GM21737 (cell line): ENCODE measurements at regions not wholly inside any gene's neighbourhood (a gene's known extent, or its start where the extent isn't known, plus 50 kb on each side); places are given as distances from the start of the nearest gene placed in this dataset.

ENCODE experiments used
- ATAC-seq: cut with Tn5 transposase; IDR thresholded peaks from one replicate; pipeline ENCODE4 v1.9.1; 2021; ENCODE audit warnings: mild to moderate bottlenecking, moderate library complexity; ENCODE audit not compliant: unreplicated experiment

- no peak for ATAC-seq
Measured at GRCh38 chr5:143761663-143762062, 50.3 kb upstream of the HMHB1 start.

- ATAC-seq, result no peak
Measured at GRCh38 chr5:143760755-143761154, 51.2 kb upstream of the HMHB1 start.

- ATAC-seq, result no peak
Measured at GRCh38 chr5:143760131-143760505, 51.8 kb upstream of the HMHB1 start.

GRCh38 chr5:143759396-143760130 is 52.4 kb upstream of the HMHB1 start:
- ATAC-seq, result no peak

GRCh38 chr5:143758750-143759149 is 53.2 kb upstream of the HMHB1 start:
- peak; percentile 64 for ATAC-seq

- ATAC-seq, result no peak
Measured at GRCh38 chr5:143758015-143758414, 53.9 kb upstream of the HMHB1 start.

GRCh38 chr5:143757116-143757515 is 54.8 kb upstream of the HMHB1 start:
- ATAC-seq, result no peak

GRCh38 chr5:143755966-143756365 is 56.0 kb upstream of the HMHB1 start:
- no peak for ATAC-seq

GRCh38 chr5:143752165-143752850 is 59.7 kb upstream of the HMHB1 start:
- no peak for ATAC-seq

GRCh38 chr5:143751342-143751741 is 60.6 kb upstream of the HMHB1 start:
- no peak for ATAC-seq

GRCh38 chr5:143749581-143750205 is 62.3 kb upstream of the HMHB1 start:
- ATAC-seq, result no peak

GRCh38 chr5:143748516-143748915 is 63.4 kb upstream of the HMHB1 start:
- no peak for ATAC-seq

- no peak for ATAC-seq
Measured at GRCh38 chr5:143742951-143743350, 69.0 kb upstream of the HMHB1 start.

- no peak for ATAC-seq
Measured at GRCh38 chr5:143741421-143741820, 70.5 kb upstream of the HMHB1 start.

GRCh38 chr5:143740956-143741355 is 71.0 kb upstream of the HMHB1 start:
- ATAC-seq, result no peak

- ATAC-seq, result no peak
Measured at GRCh38 chr5:143739746-143740145, 72.2 kb upstream of the HMHB1 start.

GRCh38 chr5:143738417-143739401 is 73.3 kb upstream of the HMHB1 start:
- ATAC-seq, result no peak

GRCh38 chr5:143737062-143737461 is 74.9 kb upstream of the HMHB1 start:
- no peak for ATAC-seq

GRCh38 chr5:143734456-143734780 is 77.5 kb upstream of the HMHB1 start:
- ATAC-seq, result no peak

- no peak for ATAC-seq
Measured at GRCh38 chr5:143733665-143734455, 78.1 kb upstream of the HMHB1 start.
